Dendritic cell treated with granulocyte-macrophage colony-stimulating factor and Interleukin-4, amounts not matched to agents 40 ng/mL and 50 ng/mL, for 4 days (primary cell): ENCODE measurements at regions not wholly inside any gene's neighbourhood (a gene's known extent, or its start where the extent isn't known, plus 50 kb on each side); places are given as distances from the start of the nearest gene placed in this dataset.

ENCODE experiments used
- H3K27ac Mint-ChIP-seq: one replicate; pipeline ENCODE4 v1.8.0; 2022; ENCODE audit warnings: mild to moderate bottlenecking, mixed read lengths
- H3K27me3 Mint-ChIP-seq: one replicate; pipeline ENCODE4 v1.8.0; 2022; ENCODE audit warnings: mild to moderate bottlenecking, mixed read lengths
- H3K36me3 Mint-ChIP-seq: one replicate; pipeline ENCODE4 v1.8.0; 2022; ENCODE audit warnings: low read depth, mixed read lengths
- H3K4me1 Mint-ChIP-seq: one replicate; pipeline ENCODE4 v1.8.0; 2022; ENCODE audit warnings: low read depth, mixed read lengths
- H3K4me3 Mint-ChIP-seq: one replicate; pipeline ENCODE4 v1.8.0; 2022; ENCODE audit warnings: mild to moderate bottlenecking, moderate library complexity, mixed read lengths
- H3K9me3 Mint-ChIP-seq: one replicate; pipeline ENCODE4 v1.8.0; 2022; ENCODE audit warnings: mixed read lengths
- intact Hi-C: fragments of 100-400 bp; cut with micrococcal nuclease; formaldehyde crosslinking; loops from one replicate; pipeline ENCODE4 v1.15.0; 2022

DNA sequence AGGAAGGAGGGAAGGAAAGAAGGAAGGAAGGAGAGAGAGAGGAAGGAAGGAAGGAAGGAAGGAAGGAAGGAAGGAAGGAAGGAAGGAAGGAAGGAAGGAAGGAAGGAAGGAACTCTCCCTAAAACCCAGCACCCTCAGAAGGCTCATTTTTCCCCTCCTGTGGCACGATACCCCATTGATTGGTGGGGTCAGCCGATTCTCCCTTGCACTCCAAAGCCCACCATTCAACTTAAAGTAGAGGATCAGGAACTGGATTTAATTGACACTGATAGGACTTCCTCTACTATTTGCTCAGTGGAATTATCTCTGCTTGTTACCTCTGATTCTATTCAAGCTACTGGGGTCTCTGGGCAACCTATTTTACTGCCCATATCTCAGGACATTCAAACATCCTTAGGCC lies 199.2 kb upstream of the MAOA start:
- Mint-ChIP-seq H3K27me3 (peaks cover 2% of the 10 kb centered on the region), H3K9me3 (peaks cover 34% of the 10 kb centered on the region), H3K27ac (no peak overlapping the region), H3K4me1 (no peaks in the 10 kb centered on the region), H3K4me3 (no peak overlapping the region), H3K36me3 (no peaks in the 10 kb centered on the region)
- intact Hi-C loops = no loop called here

DNA sequence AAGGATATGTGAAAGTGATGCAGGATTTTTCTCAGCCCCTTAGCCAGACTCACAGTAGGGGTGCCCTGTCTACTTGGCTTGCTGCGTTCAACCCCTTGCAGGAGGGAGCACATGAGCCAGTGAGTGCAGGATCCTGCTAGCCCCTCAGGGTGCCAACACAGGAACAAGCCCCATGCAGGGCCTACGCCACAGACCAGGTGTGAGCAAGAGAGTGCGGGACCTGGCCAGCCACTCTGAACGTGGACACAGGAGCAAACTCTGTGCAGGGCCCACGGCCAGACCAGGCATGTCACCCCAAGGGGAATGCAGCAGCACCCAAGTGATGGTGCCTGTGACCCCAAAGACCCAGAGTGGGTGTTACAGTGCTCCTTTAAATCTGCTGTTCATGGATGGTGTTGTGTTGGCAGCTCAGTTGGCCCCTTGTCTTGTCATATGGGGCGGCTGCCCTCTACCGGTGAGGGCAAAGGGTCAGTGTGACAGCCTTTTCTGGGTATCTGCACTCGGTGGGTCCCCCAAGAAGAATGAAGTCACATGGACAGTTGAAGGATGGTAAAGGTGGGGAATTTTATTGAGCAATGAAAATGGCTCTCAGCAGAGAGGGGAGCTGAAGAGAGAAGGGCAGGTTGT lies 188.4 kb upstream of the MAOA start:
- H3K4me3 Mint-ChIP-seq = no peak overlapping the region
- H3K36me3 Mint-ChIP-seq = no peaks in the 10 kb centered on the region
- intact Hi-C loops = no loop called here
- no peaks in the 10 kb centered on the region for H3K4me1 Mint-ChIP-seq
- H3K9me3 Mint-ChIP-seq = no peaks in the 10 kb centered on the region
- no peaks in the 10 kb centered on the region for H3K27me3 Mint-ChIP-seq
- no peak overlapping the region for H3K27ac Mint-ChIP-seq

DNA sequence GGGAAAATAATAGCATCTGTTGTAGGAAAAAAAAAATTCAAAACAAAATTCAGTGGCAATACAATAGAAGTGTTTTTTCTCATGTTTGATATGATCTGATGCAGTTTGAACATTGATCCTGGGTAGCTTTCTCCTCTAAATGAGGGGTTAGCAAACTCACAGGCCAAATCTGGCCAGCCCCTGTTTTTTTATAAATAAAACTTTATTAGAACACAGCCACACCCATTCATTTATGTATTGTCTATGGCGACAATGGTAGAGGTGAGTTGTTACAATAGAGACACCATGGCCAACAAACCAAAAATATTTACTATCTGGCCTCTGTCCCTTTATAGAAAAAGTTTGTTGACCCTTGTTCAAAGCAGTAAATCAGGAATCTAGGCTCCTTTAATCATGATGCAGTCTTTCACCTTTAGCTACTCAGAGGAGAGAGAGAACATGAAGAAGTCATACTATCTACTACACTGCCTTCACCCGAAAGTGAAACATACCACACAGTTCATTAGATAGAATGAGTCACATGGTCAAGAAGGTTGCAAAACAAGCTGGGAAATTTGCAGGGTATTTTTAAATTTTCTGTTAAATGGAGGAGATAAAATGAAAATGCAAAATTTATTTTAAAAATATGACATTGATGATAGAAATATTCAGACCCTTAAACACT lies 186.6 kb upstream of the MAOA start:
- no peaks in the 10 kb centered on the region for H3K36me3 Mint-ChIP-seq
- no peaks in the 10 kb centered on the region for H3K27me3 Mint-ChIP-seq
- no peak overlapping the region for H3K4me3 Mint-ChIP-seq
- H3K27ac Mint-ChIP-seq = no peak overlapping the region
- no peaks in the 10 kb centered on the region for H3K9me3 Mint-ChIP-seq
- no peaks in the 10 kb centered on the region for H3K4me1 Mint-ChIP-seq
- intact Hi-C loops = no loop called here

GRCh38 chrX:43474321-43474720 lies 181.8 kb upstream of the MAOA start:
- no peaks in the 10 kb centered on the region for H3K9me3 Mint-ChIP-seq
- no peak overlapping the region for H3K4me3 Mint-ChIP-seq
- H3K36me3 Mint-ChIP-seq = no peaks in the 10 kb centered on the region
- H3K27ac Mint-ChIP-seq = no peak overlapping the region
- H3K27me3 Mint-ChIP-seq = no peaks in the 10 kb centered on the region
- H3K4me1 Mint-ChIP-seq = no peaks in the 10 kb centered on the region
- intact Hi-C loops = no loop called here

DNA sequence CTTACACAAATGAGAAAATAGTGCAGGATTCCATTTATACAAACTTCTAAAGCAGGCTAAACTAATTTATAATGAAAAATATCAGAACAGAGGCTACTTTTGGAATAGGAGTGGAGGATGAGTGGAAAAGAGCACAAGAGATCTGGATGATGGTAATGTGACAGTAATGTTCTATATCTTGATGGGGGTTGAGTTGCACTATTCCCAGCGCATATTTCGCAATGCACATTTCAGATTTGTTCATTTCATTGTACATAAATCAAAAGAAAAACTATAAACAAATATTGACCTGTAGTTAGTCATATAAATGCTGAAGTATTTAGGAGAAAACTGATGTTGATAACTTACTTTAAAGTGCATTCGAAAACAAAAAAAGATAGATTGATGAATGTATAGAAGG lies 177.0 kb upstream of the MAOA start:
- Mint-ChIP-seq H3K4me1 (no peaks in the 10 kb centered on the region), H3K4me3 (no peak overlapping the region), H3K27ac (no peak overlapping the region), H3K27me3 (no peaks in the 10 kb centered on the region), H3K36me3 (no peaks in the 10 kb centered on the region), H3K9me3 (no peaks in the 10 kb centered on the region)
- intact Hi-C loops = no loop called here

DNA sequence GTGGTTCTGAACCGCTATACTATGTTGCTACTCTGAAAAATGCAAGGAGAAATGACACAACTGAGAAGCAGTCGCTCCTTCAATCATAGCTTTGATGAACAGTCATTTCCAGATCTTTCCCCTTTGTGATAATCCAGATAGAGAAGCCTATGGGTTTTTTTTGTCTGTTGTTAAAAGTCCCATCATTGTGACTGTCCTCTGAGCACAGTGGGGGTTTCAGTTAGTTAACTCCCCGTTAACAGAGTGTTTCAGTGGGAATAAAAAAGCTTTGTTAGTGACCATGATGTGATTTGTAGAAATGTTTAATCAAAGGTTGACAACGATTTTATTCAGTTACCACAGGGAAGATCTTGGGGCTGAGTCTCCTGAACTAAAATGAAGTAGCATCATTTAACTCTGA lies 176.2 kb upstream of the MAOA start:
- Mint-ChIP-seq H3K4me1 (no peaks in the 10 kb centered on the region), H3K27me3 (no peaks in the 10 kb centered on the region), H3K36me3 (no peaks in the 10 kb centered on the region), H3K27ac (no peak overlapping the region), H3K4me3 (no peak overlapping the region), H3K9me3 (no peaks in the 10 kb centered on the region)
- intact Hi-C loops = no loop called here

- Mint-ChIP-seq H3K27me3 (no peaks in the 10 kb centered on the region), H3K36me3 (no peaks in the 10 kb centered on the region), H3K9me3 (no peaks in the 10 kb centered on the region), H3K27ac (no peak overlapping the region), H3K4me1 (no peaks in the 10 kb centered on the region), H3K4me3 (no peak overlapping the region)
- intact Hi-C loops = no loop called here
These were observed 174.5 kb upstream of the MAOA start for GRCh38 chrX:43481576-43481975.

DNA sequence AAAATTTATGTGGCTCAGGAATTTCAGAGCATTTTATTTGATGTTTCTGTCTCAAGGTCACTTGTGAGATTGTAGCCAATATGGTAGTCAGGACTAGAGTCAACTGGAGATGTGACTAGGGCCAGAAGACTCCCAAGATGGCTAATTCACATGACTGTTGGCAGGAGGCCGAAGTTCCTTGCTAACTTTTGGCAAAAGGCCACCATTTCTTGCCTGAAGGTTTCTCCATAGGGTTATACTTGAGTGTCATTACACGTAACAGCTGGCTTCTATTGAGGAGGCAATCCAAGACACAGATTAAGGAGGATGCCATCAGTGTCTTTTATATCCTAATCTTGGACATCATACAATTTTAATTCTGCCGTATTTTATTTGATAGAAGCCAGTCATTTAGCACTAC lies 162.3 kb upstream of the MAOA start:
- Mint-ChIP-seq H3K27ac (no peak overlapping the region), H3K4me1 (no peaks in the 10 kb centered on the region), H3K27me3 (peaks cover 1% of the 10 kb centered on the region), H3K9me3 (no peaks in the 10 kb centered on the region), H3K36me3 (no peaks in the 10 kb centered on the region), H3K4me3 (no peak overlapping the region)
- intact Hi-C loops = no loop called here

GRCh38 chrX:43500246-43500645 lies 155.9 kb upstream of the MAOA start:
- Mint-ChIP-seq H3K4me1 (peaks cover 8% of the 10 kb centered on the region), H3K27me3 (no peaks in the 10 kb centered on the region), H3K9me3 (no peaks in the 10 kb centered on the region), H3K27ac (no peak overlapping the region), H3K36me3 (no peaks in the 10 kb centered on the region), H3K4me3 (no peak overlapping the region)
- intact Hi-C loops = no loop called here

- Mint-ChIP-seq H3K27ac (no peak overlapping the region), H3K9me3 (no peaks in the 10 kb centered on the region), H3K36me3 (no peaks in the 10 kb centered on the region), H3K27me3 (no peaks in the 10 kb centered on the region), H3K4me1 (peaks cover 8% of the 10 kb centered on the region), H3K4me3 (no peak overlapping the region)
- intact Hi-C loops = no loop called here
These were observed 155.0 kb upstream of the MAOA start for GRCh38 chrX:43500996-43501694.

GRCh38 chrX:43504394-43504793 lies 151.7 kb upstream of the MAOA start:
- peaks cover 8% of the 10 kb centered on the region for H3K4me1 Mint-ChIP-seq
- no peaks in the 10 kb centered on the region for H3K27me3 Mint-ChIP-seq
- H3K27ac Mint-ChIP-seq = no peak overlapping the region
- no peak overlapping the region for H3K4me3 Mint-ChIP-seq
- intact Hi-C loops = no loop called here
- no peaks in the 10 kb centered on the region for H3K36me3 Mint-ChIP-seq
- no peaks in the 10 kb centered on the region for H3K9me3 Mint-ChIP-seq

DNA sequence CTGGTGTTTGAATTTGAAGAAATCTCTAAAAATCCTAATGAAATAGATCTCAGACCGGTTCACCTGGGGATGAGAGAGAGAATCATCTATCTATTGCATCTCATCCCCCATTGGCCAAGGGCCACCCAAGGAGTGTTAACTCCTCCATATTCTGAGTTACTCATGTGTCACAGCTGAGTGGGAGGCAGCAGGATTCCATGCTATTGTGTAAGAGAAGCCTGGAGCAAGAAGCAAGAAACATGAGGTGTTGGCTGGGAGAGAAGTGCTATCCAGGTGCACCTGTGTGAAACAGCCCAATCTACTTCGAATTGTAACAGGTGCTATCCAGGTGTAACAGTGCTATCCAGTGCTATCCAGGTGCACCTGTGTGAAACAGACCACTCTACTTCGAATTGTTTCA lies 150.3 kb upstream of the MAOA start:
- intact Hi-C loops = no loop called here
- H3K9me3 Mint-ChIP-seq = no peaks in the 10 kb centered on the region
- H3K36me3 Mint-ChIP-seq = no peaks in the 10 kb centered on the region
- no peaks in the 10 kb centered on the region for H3K27me3 Mint-ChIP-seq
- H3K4me1 Mint-ChIP-seq = peaks cover 8% of the 10 kb centered on the region
- H3K4me3 Mint-ChIP-seq = no peak overlapping the region
- no peak overlapping the region for H3K27ac Mint-ChIP-seq

GRCh38 chrX:43508694-43509093 lies 147.4 kb upstream of the MAOA start:
- intact Hi-C loops = no loop called here
- Mint-ChIP-seq H3K27ac (no peak overlapping the region), H3K36me3 (no peaks in the 10 kb centered on the region), H3K4me1 (no peaks in the 10 kb centered on the region), H3K9me3 (no peaks in the 10 kb centered on the region), H3K27me3 (no peaks in the 10 kb centered on the region), H3K4me3 (no peak overlapping the region)

- H3K4me1 Mint-ChIP-seq = peaks cover 5% of the 10 kb centered on the region
- intact Hi-C loops = no loop called here
- H3K27me3 Mint-ChIP-seq = no peaks in the 10 kb centered on the region
- H3K4me3 Mint-ChIP-seq = no peak overlapping the region
- H3K27ac Mint-ChIP-seq = no peak overlapping the region
- H3K36me3 Mint-ChIP-seq = no peaks in the 10 kb centered on the region
- H3K9me3 Mint-ChIP-seq = no peaks in the 10 kb centered on the region
These were observed 145.9 kb upstream of the MAOA start for GRCh38 chrX:43510209-43510608.

GRCh38 chrX:43513085-43513484 lies 143.0 kb upstream of the MAOA start:
- Mint-ChIP-seq H3K27me3 (no peaks in the 10 kb centered on the region), H3K4me3 (no peak overlapping the region), H3K27ac (no peak overlapping the region), H3K4me1 (peaks cover 5% of the 10 kb centered on the region), H3K9me3 (no peaks in the 10 kb centered on the region), H3K36me3 (no peaks in the 10 kb centered on the region)
- intact Hi-C loops = no loop called here
